ENCODE measurements at regions not wholly inside any gene's neighbourhood (a gene's known extent, or its start where the extent isn't known, plus 50 kb on each side); places are given as distances from the start of the nearest gene placed in this dataset.
"Not testable (repeated sequence)": the region's sequence is repeated elsewhere in the genome, so short reads cannot be mapped to it uniquely, and the experiment has no call there.

GRCh38 chr2:173468266-173468793 is 113.7 kb downstream of the CDCA7 start:
- no peak for DNase-seq

- no peak for DNase-seq
These were observed 117.4 kb downstream of the CDCA7 start for GRCh38 chr2:173472112-173472511.

- no peak for DNase-seq
These were observed 128.5 kb downstream of the CDCA7 start for GRCh38 chr2:173483137-173483536.

GRCh38 chr2:173488861-173489260 is 134.2 kb downstream of the CDCA7 start:
- DNase-seq: no peak

- DNase-seq: no peak
These were observed 136.7 kb downstream of the CDCA7 start for GRCh38 chr2:173491418-173491817.

GRCh38 chr2:173493874-173494273 is 139.2 kb downstream of the CDCA7 start:
- no peak for DNase-seq

- no peak for DNase-seq
These were observed 142.1 kb downstream of the CDCA7 start for GRCh38 chr2:173496746-173497145.

- DNase-seq: no peak
These were observed 146.3 kb downstream of the CDCA7 start for GRCh38 chr2:173500953-173501352.

GRCh38 chr2:173502296-173502695 is 147.6 kb downstream of the CDCA7 start:
- DNase-seq: no peak

GRCh38 chr2:173511357-173511756 is 156.7 kb downstream of the CDCA7 start:
- no peak for DNase-seq

- DNase-seq: no peak
These were observed 157.3 kb downstream of the CDCA7 start for GRCh38 chr2:173511942-173512341.

GRCh38 chr2:173513107-173513727 is 158.5 kb downstream of the CDCA7 start:
- no peak for DNase-seq

GRCh38 chr2:173520918-173521317 is 166.2 kb downstream of the CDCA7 start:
- DNase-seq: no peak

GRCh38 chr2:173521450-173522192 is 166.9 kb downstream of the CDCA7 start:
- no peak for DNase-seq

GRCh38 chr2:173523497-173523896 is 168.8 kb downstream of the CDCA7 start:
- DNase-seq: no peak

GRCh38 chr2:173524256-173524955 is 169.7 kb downstream of the CDCA7 start:
- no peak for DNase-seq

GRCh38 chr2:173532732-173533531 is 178.3 kb downstream of the CDCA7 start:
- not testable (repeated sequence) for DNase-seq

GRCh38 chr2:173537694-173538093 is 183.0 kb downstream of the CDCA7 start:
- DNase-seq: no peak

GRCh38 chr2:173539615-173540014 is 184.9 kb downstream of the CDCA7 start:
- DNase-seq: no peak

GRCh38 chr2:173544641-173545363 is 190.1 kb downstream of the CDCA7 start:
- no peak for DNase-seq

- no peak for DNase-seq
These were observed 190.7 kb downstream of the CDCA7 start for GRCh38 chr2:173545364-173545763.

- no peak for DNase-seq
These were observed 192.8 kb downstream of the CDCA7 start for GRCh38 chr2:173547499-173547898.

Data from right forelimb (tissue), 1 donor.